Posterior vena cava (tissue), 2 donors: ENCODE measurements at regions not wholly inside any gene's neighbourhood (a gene's known extent, or its start where the extent isn't known, plus 50 kb on each side); places are given as distances from the start of the nearest gene placed in this dataset.

Experiments used
- DNase-seq: peaks from one replicate; pipeline ENCODE4 v3.0.0-alpha.2; 2020; ENCODE audit warnings: low spot score
- intact Hi-C, 2 donors: fragments of 100-400 bp; cut with DNase I; formaldehyde crosslinking; loops; one replicate each; pipeline versions ENCODE4 v1.14.1 to v1.14.2; 2022 to 2023
- donor health status: DM: yes; HTN: yes; CAD: no.
- donor health status: DM: yes; HTN: yes; CAD: no.

DNA sequence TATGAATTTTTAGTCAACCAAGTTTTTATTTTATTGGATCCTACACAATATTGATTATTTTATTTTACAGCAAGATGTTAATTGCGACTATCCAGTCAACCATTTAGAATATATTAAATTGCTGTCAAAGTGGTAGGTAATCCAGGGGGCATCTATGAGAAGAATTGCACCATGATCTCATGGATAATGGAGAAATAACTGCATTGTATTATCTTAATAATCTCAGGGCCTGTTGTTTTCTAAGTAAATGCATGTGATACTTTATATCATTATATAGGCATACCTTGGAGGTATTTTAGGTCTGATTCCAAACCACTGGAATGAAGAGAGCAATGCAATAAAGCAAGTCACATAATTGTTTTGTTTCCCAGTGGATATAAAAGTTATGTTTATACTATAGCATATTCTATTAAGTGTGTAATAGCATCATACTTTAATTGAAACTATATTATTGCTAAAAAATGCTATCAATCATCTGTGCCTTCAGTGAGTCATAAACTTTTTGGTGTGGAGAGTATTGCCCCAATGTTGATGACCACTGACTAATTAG, 595.4 kb upstream of the CHORDC1 start:
- intact Hi-C loops, result no loop called here
- DNase-seq, result no peak

DNA sequence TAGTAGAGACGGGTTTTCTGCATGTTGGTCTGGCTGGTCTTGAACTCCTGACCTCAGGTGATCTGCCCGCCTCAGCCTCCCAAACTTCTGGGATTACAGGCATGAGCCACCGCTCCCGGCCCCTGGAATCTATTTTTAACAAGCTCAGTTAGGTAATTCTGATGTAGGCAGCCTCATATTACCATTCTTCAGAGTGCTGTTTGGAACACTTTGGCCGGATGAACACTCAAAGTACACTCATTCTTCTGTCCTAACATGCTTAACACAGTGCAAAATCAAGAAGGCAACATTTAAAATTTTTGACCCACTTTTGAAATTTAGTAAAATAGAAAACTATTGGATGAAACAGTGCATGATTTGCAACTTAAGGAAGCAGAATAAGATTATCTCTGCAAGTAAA, 586.7 kb upstream of the CHORDC1 start:
- no peak for DNase-seq
- intact Hi-C loops, result no loop called here

DNA sequence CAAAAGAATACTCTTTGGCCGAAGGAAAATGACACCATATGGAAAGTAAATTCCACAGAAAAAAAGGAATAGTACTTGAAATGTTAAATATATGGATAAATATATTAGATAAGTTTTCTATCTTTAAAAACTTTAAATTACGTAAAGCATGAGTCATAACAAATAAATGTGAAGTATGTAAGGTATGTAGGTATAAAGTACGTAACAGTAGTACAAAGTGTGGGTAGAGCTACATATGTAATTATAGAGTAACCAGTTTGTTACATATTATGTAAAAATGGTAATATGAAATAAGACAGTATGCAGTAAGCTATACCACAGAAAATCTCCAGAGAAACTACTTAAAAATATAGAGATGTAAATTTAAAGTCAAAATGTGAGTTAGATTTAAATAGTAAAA, 582.3 kb upstream of the CHORDC1 start:
- intact Hi-C loops, result no loop called here
- no peak for DNase-seq

DNA sequence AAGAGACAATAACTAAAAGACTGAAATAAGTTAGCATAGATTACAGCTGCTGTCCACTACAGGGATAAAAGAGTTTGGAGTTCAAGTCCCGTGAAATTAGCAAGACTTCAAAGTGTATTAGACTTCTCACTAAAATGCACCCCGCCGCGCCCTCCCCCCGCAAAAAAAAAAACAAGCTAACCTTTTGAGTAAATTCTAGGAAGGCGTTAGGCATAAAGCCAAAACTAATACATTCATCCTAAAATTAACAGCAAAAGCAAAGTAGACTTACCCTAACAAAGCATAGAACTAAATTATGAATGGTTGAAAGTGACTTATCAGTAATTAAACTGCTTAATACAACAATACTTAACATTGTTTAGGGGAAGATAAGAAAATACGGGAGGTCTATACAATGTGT, 581.0 kb upstream of the CHORDC1 start:
- no peak for DNase-seq
- intact Hi-C loops, result no loop called here

DNA sequence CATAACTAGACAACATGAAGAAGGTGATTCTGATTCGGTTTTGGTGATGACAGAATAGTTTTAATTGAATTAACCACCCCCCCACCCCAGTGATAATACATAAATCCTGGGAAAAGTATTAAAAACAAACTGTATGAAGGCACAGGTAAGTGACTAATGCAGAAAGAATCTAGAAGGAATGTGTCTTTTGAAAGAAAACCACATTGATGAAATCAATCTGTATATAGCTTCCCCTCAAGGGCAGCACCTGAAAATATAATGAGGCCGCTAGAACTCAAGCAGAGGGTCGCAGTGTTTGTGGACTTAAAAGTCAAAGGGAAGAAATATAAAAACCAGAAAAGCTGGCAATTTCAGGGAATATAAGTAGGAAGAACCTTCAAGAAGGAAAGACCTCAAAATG, 580.5 kb upstream of the CHORDC1 start:
- intact Hi-C loops, result no loop called here
- DNase-seq, result no peak

DNA sequence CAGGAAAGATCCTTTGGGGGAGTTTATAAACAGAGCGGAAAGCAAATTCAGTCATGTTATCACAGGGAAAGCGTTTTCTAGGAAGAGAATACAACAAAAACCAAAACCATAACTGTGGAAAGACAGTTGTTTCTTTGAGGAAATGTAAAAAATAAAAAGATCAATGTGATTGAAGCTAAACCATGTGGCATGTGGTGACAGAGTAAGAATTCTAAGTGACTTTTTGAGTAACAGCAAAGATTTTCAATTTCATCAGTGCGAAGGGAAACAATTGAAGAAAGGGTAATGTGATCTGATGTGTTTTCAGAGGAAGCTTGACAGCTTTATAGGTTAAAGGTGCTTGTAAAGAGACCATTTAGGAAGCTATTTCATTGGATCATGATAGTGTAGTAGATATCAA, 575.9 kb upstream of the CHORDC1 start:
- DNase-seq, result no peak
- intact Hi-C loops, result no loop called here

DNA sequence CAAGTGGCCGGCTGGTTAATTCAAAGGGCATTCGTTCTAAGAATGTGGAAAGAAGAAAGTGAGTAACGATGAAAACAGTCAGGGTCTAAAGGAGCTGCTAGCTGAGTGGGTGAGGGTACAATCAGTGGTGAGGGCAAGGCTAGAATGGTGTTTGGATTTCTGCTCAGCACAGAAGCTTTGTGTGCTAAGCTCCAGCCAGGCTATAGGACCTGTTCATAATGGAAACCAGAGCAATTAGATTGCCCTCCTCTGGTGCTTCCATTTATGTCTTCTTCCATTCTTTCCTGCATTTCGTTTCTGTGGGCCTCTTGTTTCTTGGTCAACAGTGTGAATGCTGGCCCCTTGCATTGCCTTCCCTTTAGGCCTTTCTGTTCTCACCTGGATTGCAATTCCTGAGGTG, 572.9 kb upstream of the CHORDC1 start:
- DNase-seq, result no peak
- intact Hi-C loops, result no loop called here

DNA sequence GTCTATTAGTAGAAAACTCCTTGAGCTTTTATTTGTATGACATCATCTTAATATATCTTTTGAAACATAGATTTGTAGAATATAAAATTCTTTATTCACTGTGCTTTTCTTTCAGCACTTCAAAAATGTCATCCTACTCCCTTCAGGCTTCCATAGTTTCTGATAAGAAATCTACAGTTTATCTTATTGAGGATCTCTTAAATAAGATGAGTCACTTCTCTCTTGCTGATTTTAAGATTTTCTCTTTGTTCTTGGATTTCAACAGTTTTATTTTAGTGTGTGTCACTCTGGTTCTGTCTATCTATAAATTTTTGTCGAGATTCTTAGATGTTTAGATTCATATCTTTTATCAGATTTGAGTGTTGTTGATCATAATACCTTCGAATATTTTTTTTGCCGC, 566.1 kb upstream of the CHORDC1 start:
- no peak for DNase-seq
- intact Hi-C loops, result no loop called here

DNA sequence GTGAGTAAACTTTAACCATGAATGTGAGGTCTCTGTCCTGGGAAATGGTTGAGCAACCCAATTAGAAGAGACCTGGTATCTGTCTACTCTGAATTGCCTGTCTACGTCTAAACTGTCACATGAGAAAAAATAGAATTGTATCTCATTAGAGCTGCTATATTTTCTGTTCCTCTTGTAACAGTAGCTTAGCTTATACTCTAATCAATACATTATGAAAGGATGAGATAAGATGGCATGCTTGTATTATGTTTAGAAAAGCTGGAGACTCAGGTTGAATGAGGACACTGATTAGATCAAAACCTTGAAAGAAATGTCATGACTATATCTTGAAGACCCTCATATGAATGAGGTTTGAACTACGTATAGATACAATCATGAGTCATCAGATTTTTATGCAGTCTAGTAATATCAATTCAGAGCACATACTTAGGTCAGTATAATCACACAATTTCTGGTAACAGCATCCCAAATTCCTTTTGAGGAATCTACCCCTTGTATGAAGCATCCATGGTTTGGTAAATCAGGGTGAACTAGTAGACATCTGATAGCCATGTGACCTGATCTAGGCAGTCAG, 561.5 kb upstream of the CHORDC1 start:
- intact Hi-C loops, result no loop called here
- no peak for DNase-seq

DNA sequence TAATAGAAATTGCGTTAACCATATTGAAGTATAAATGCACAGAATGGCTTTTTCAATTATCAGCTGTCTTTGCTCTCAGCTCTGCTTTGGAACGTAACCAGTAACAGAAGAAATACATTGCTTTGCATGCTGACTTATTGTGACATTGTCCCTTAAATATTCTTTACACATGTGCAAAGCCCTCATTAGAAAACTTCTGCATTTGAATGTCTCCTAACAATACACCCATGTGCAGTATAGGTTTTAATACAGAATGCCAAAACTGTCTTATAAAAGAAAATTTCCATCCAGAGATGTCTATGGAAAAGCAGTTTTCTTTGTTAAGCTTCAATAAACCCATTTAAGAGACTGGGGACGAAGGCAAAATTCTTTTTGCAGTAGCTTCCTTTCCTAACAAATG, 560.3 kb upstream of the CHORDC1 start:
- DNase-seq, result no peak
- intact Hi-C loops, result no loop called here

DNA sequence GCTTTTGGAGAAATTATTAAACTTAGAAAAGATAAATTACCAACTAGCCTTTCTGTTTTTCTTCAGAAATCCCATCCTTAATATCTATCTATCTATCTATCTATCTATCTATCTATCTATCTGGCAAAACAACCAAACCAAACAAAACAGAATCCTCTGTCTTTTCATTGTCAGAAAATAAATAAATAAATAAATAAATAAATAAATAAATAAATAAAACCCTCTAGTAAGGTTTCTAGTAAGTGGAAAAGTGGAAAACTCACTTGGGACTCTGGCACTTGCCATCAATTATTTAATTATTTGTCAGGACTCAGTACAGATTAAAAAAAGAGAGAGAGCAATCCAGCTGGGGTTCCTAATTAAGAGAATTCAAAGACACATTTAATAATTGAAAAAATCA, 556.2 kb upstream of the CHORDC1 start:
- intact Hi-C loops, result no loop called here
- no peak for DNase-seq

DNA sequence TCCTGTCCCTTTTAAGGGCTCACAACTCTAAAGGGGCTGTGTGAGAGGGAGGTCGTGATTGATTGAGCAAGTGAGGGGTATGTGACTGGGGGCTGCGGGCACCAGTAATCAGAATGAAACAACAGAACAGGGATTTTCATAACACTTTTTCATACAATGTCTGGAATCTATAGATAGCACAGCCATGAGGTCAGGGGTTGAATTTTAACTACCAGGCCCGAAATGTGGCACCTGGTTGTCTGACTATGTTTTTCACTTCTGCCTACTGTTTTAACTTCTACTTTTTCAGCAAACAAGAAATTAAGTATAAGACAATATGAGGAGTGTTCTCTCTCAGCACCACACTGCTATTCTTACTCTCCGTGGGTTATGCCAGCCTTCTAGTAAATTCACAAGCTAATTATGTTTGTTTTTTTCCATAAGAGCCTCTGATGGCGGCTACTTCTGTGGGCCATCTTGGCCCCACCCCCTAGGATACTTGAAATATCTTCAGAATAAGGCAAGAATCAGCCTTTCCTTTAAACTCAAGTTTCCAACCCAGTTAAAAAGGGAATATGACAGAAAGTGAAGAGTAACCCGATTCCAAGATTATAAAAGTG, 552.8 kb upstream of the CHORDC1 start:
- DNase-seq, result no peak
- intact Hi-C loops, result no loop called here

DNA sequence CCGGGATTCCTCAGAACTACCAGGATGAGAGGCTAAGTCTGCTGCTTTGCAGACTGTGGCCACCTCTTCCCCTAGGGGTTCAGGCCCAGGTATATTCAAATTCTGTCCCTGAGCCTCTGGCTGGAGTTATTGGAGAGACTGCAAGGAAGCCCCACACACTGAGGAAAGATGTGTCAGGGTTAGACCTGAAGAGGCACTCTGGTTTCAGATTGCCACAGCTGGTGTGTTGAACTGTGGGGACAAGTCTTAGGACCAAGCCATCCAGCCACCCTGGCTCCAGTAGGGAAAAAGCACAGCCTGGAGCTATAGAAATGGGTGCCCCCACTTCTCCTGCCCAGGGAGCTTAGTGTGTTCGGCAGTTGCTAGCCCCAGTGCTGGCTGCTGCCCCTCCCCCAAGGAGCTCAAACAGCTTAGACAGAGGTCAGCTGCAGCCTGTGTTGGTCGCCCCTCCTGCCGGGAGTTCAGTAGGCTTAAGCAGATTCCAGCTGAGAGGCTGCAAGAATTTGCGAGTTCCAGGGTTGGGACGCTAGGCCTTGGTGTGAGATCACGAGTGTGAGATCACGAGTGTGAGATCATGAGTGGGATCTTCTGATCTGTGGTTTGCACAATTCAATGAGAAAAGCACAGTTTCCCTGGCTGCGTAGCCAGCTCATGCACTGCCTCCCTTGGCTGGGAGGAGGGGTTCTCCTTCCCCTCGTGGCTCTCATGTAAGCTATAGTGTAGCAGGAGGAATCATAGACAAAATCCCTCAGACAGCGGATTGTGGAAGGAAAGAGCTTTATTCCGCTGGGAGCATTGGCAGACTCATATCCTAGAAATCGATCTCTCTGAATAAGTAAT, 552.1 kb upstream of the CHORDC1 start:
- DNase-seq, result peak; percentile 40
- intact Hi-C loops, result no loop called here

DNA sequence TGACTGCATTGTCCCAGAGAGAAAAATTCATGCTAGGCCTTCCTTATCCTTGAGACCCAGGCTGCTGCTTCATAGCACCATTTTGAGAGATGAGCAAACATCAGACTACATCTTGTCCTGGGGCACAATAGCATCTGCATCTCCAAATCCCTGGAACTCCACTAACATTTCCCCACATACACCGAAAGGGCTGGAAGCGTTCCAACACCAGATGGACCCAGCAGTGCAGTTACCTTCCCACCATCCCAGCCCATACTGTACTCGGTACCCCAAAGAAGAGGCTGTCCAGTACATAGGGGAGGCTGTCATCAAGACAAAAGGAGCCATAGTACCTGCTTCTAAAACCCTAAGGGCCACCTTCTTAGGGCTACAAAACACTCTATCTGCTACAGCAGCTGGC, 547.2 kb upstream of the CHORDC1 start:
- intact Hi-C loops, result no loop called here
- no peak for DNase-seq

DNA sequence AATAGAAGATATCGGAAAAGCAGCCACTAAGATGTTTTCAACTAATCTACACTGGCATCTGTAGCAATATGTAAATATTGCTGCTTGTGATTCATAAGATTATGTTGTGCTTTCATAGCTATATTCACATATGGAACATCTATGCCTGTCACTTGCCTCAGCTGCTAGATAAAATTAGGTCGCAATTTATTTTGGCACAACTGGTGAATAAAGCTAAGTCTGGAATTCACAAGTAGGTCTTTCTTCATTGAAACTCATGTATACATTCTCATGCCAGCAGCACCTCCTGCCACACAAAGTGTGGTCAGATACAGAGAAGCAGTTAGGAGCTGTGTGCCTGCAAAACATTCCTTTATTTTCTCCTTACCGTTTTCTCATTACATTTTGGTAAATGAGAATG, 543.3 kb upstream of the CHORDC1 start:
- no peak for DNase-seq
- intact Hi-C loops, result no loop called here

DNA sequence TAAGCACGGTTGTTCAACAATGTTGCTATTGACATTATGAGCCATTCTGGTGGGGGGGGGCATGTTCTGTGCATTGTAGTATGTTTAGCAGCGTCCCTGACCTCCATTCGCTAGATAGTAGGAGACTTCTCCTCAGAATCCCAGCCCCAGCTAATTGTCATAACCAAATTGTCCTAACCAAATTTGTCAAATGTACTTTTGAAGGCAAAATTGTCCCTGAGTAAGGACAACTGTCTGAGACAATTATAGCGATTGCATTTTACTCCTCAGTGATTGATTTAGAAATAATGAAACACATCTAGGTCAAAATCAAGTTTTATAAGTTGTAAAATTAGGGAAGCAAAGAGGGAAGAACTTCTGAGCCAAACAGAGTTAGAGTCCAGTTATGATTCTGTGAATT, 541.8 kb upstream of the CHORDC1 start:
- no peak for DNase-seq
- intact Hi-C loops, result no loop called here

DNA sequence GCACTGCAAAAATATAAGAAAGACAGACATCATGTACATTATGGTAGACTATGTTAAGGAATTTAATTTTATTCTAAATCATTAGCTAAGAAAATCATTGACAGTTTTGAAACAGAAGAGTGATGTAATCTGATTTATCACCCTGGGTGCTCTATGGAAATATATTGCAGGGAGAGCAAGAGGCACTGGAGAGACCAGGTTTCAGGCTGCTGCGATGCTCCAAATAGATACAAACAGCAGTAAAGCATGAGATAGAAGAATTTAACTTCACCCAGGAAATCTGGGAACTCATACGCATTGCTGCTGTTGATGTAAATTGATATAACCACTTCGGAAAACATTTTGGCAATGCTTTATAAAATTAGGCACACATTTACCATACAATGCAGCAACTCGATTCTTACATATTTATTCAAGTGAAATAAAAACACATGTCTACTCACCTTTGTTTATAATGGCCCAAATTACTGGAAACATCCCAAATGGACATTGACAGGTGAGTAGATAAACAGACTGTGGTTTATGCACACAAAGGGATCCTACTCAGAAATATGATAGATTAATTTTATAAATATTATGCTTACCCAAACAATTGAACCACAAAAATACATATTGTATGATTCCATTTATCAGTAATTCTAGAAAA, 535.1 kb upstream of the CHORDC1 start:
- no peak for DNase-seq
- intact Hi-C loops, result no loop called here

DNA sequence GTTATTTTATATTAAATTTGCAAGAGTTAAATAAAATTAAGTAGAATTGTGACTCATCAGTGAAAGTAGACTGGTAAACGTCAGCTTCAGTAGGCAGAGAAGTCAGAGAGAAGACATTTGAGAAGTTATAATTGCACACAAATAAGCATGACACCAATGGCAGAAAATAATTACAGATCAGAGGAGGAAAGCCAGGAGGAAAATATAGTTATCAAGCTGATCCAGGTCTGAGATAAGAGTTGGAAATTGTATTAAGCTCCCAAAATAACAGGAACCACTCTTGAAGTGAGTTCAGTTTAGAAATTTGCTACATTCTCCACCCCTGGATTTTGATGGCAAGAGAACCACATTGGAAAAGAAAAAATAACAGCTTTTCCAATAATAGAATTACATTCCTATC, 533.8 kb upstream of the CHORDC1 start:
- intact Hi-C loops, result no loop called here
- DNase-seq, result no peak

DNA sequence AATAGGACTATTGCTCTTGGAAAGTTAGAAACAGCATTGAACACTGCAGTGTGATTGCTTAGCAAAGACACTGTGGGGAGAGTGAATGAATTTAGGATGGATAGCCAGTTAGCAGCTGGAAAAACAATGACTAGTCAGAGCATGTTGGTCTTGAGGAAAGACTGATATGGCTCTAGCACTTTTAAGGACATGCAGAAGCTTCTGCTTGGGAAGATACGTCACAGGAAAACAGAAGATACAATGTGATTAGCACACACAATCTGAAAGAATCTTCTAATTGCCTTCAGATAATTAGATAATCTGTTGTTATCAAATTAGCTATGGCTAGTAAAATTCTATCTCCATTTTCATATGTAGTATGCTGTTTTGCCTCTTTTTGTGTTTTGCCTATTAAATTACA, 530.7 kb upstream of the CHORDC1 start:
- intact Hi-C loops, result no loop called here
- DNase-seq, result no peak

DNA sequence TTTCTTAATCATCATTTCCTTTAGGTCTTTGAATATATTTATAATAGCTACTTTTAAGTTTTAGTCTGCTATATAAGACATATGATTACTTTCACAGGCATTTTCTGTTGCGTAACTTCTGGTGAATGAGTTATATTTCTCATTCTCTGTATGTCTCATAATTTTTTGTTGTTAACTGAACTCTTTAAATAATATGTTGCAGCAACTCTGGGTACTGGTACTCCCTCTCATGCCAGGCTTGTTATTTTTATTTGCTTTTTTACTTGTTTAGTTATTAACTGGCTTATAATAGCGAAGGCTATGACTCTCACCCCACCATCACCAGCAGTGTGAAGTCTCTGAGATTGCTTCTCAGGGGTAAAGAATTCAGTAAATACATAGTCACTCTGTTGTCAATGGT, 524.2 kb upstream of the CHORDC1 start:
- intact Hi-C loops, result no loop called here
- no peak for DNase-seq
